Ramos (cell line): ENCODE measurements at regions not wholly inside any gene's neighbourhood (a gene's known extent, or its start where the extent isn't known, plus 50 kb on each side); places are given as distances from the start of the nearest gene placed in this dataset.
"Not testable (repeated sequence)": the region's sequence is repeated elsewhere in the genome, so short reads cannot be mapped to it uniquely, and the experiment has no call there.

Experiments
- in situ Hi-C: fragments of 300-500 bp; cut with MboI; formaldehyde crosslinking; loops from one replicate; pipeline ENCODE4 v1.14.3; 2022; ENCODE audit warnings: low sequenced_read_pairs; ENCODE audit not compliant: unreplicated experiment

- in situ Hi-C loops: no loop called here
Measured at GRCh38 chr11:103703954-103704353, 332.5 kb upstream of the DDI1 start.

- in situ Hi-C loops: no loop called here
Measured at GRCh38 chr11:103705642-103706041, 330.8 kb upstream of the DDI1 start.

- in situ Hi-C loops: no loop called here
Measured at GRCh38 chr11:103709371-103709770, 327.1 kb upstream of the DDI1 start.

- in situ Hi-C loops: no loop called here
Measured at GRCh38 chr11:103714246-103714645, 322.2 kb upstream of the DDI1 start.

GRCh38 chr11:103716363-103716762, 320.1 kb upstream of the DDI1 start:
- in situ Hi-C loops: no loop called here

GRCh38 chr11:103727262-103727661, 309.2 kb upstream of the DDI1 start:
- in situ Hi-C loops: no loop called here

- in situ Hi-C loops: no loop called here
Measured at GRCh38 chr11:103729617-103730016, 306.8 kb upstream of the DDI1 start.

GRCh38 chr11:103730131-103730940, 306.1 kb upstream of the DDI1 start:
- in situ Hi-C loops: no loop called here

GRCh38 chr11:103731670-103732069, 304.8 kb upstream of the DDI1 start:
- in situ Hi-C loops: no loop called here

GRCh38 chr11:103733889-103734288, 302.6 kb upstream of the DDI1 start:
- in situ Hi-C loops: no loop called here

GRCh38 chr11:103735497-103736032, 300.9 kb upstream of the DDI1 start:
- in situ Hi-C loops: no loop called here

- in situ Hi-C loops: no loop called here
Measured at GRCh38 chr11:103736315-103737036, 300.0 kb upstream of the DDI1 start.

GRCh38 chr11:103737037-103737622, 299.3 kb upstream of the DDI1 start:
- in situ Hi-C loops: no loop called here

GRCh38 chr11:103737747-103738146, 298.7 kb upstream of the DDI1 start:
- in situ Hi-C loops: no loop called here

- in situ Hi-C loops: not testable (repeated sequence)
Measured at GRCh38 chr11:103739074-103739796, 297.2 kb upstream of the DDI1 start.

GRCh38 chr11:103744496-103745153, 291.8 kb upstream of the DDI1 start:
- in situ Hi-C loops: no loop called here

GRCh38 chr11:103749158-103749557, 287.3 kb upstream of the DDI1 start:
- in situ Hi-C loops: no loop called here

GRCh38 chr11:103768816-103769215, 267.6 kb upstream of the DDI1 start:
- in situ Hi-C loops: no loop called here

- in situ Hi-C loops: no loop called here
Measured at GRCh38 chr11:103773059-103773458, 263.4 kb upstream of the DDI1 start.

GRCh38 chr11:103773537-103773936, 262.9 kb upstream of the DDI1 start:
- in situ Hi-C loops: no loop called here
